Vagina (tissue), 2 donors: ENCODE measurements at regions not wholly inside any gene's neighbourhood (a gene's known extent, or its start where the extent isn't known, plus 50 kb on each side); places are given as distances from the start of the nearest gene placed in this dataset.

Experiments
- DNase-seq, 2 donors: peaks; one replicate each; pipeline ENCODE4 v3.0.0-alpha.2; 2017; ENCODE audit errors: extremely low spot score in 2 of 2
- H3K27ac ChIP-seq: fragments of 200-600 bp; sonication (generic); one replicate; pipeline ENCODE4 v1.5.1; 2019
- H3K27me3 ChIP-seq: fragments of 200-600 bp; sonication (generic); one replicate; pipeline ENCODE4 v1.5.1; 2019
- H3K36me3 ChIP-seq, 2 donors: fragments of 200-600 bp; sonication (generic); one replicate each; pipeline ENCODE4 v1.5.1; 2017 to 2019
- H3K4me1 ChIP-seq: fragments of 200-600 bp; sonication (generic); one replicate; pipeline ENCODE4 v1.5.1; 2019
- H3K4me3 ChIP-seq, 2 donors: fragments of 200-600 bp; sonication (generic); 1 replicate in 1 of 2; 2 replicates in 1 of 2; pipeline ENCODE4 v1.5.1; 2016 to 2019
- H3K9me3 ChIP-seq: fragments of 200-600 bp; sonication (generic); one replicate; pipeline ENCODE4 v1.5.1; 2019
- POLR2A ChIP-seq, 2 donors: fragments of 450-650 bp; IDR thresholded peaks; one replicate each; pipeline ENCODE4 v1.6.1; 2017; ENCODE audit warnings: antibody characterized with exemption in 2 of 2, mild to moderate bottlenecking in 2 of 2, moderate library complexity in 2 of 2
- POLR2AphosphoS5 ChIP-seq, 2 donors: sonication (generic); formaldehyde crosslinking; IDR thresholded peaks; one replicate each; pipeline ENCODE4 v1.9.0; 2017; ENCODE audit warnings: antibody characterized with exemption in 2 of 2, mild to moderate bottlenecking in 2 of 2, low read depth in 1 of 2; ENCODE audit not compliant: insufficient read depth in 1 of 2
- intact Hi-C: fragments of 100-400 bp; cut with DNase I; formaldehyde crosslinking; loops from one replicate; pipeline ENCODE4 v1.15.1; 2023
- TF ChIP-seq, protein P1 (sequence below), 3 experiments: fragments of 450-650 bp in 2 of 3; fragments of 200-600 bp in 1 of 3; sonication (generic) in 1 of 3; IDR thresholded peaks; one replicate each; pipeline ENCODE4 v1.5.1; 2017 to 2019; ENCODE audit warnings: antibody characterized with exemption in 3 of 3, mild to moderate bottlenecking in 2 of 3, moderate library complexity in 2 of 3

DNA sequence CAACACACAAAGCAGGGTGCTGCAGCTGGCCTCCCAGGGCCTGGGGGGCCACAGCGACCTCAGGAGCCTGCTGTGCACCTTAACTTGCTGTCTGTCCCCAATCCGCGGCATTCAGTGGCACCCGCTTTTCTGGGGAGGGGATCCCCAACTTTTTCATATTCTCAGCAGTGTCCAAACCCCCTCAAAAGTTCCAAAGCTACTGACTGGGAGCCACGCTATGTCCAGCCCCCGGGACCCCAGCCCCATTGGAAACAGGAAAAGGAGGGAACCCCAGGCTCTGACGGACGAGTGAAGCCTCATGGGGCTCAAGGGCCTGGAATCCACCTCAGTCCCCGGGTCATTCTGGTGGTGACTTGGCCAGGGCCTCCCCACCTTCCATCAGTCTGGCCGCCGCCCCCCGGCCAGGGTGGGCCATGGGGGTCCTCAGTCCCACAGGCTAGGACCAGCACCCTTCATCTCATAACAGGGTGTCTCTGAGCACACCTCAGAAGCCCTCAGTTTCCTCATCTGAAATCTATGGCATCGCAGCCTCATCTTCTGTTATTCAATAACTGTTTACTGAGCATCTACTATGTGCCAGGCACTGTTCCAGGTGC is 127.3 kb downstream of the NCOR2 start:
- H3K27ac ChIP-seq, result peak overlapping the region; percentile 36
- DNase-seq, result no peak
- intact Hi-C loops, result no loop called here
- H3K4me3 ChIP-seq, result no peak overlapping the region
- H3K27me3 ChIP-seq, result no peaks in the 10 kb centered on the region
- no peak for TF ChIP-seq POLR2AphosphoS5 (IDR thresholded peaks at IDR 0.05; ENCODE audit: insufficient read depth in 1 of 2, low read depth in 1 of 2)
- TF ChIP-seq, protein P1, sequence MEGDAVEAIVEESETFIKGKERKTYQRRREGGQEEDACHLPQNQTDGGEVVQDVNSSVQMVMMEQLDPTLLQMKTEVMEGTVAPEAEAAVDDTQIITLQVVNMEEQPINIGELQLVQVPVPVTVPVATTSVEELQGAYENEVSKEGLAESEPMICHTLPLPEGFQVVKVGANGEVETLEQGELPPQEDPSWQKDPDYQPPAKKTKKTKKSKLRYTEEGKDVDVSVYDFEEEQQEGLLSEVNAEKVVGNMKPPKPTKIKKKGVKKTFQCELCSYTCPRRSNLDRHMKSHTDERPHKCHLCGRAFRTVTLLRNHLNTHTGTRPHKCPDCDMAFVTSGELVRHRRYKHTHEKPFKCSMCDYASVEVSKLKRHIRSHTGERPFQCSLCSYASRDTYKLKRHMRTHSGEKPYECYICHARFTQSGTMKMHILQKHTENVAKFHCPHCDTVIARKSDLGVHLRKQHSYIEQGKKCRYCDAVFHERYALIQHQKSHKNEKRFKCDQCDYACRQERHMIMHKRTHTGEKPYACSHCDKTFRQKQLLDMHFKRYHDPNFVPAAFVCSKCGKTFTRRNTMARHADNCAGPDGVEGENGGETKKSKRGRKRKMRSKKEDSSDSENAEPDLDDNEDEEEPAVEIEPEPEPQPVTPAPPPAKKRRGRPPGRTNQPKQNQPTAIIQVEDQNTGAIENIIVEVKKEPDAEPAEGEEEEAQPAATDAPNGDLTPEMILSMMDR (IDR thresholded peaks at IDR 0.05), result no peak
- H3K36me3 ChIP-seq, result peaks cover 0 to 15% of the 10 kb centered on the region in 2 donors
- H3K4me1 ChIP-seq, result peaks cover 13% of the 10 kb centered on the region
- no peaks in the 10 kb centered on the region for H3K9me3 ChIP-seq

DNA sequence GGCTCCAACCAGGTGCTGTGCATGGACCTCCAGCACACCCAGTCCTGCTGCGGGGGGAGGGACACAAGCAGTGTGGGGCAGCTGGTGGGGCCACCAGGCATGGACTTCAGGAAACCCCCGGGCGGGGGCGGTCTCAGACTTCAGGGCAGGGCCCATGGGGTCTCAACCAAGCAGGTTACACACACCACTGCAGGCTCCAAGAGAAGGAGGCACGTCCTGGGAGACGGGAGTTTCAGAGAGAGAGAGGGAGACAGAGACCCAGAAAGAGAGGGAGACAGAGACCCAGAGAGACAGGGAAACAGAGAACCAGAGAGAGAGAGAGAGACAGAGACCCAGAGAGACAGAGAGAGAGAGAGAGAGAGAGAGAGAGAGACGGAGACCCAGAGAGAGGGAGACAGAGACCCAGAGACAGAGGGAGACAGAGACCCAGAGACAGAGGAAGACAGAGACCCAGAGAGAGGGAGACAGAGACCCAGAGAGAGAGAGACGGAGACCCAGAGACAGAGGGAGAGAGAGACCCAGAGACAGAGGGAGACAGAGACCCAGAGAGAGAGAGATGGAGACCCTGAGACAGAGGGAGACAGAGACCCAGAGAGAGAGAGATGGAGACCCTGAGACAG is 128.9 kb downstream of the NCOR2 start:
- Histone ChIP-seq H3K27me3 (no peaks in the 10 kb centered on the region), H3K27ac (peak overlapping the region; percentile 36), H3K4me1 (peaks cover 13% of the 10 kb centered on the region), H3K9me3 (no peaks in the 10 kb centered on the region), H3K36me3 (peaks cover 0 to 15% of the 10 kb centered on the region in 2 donors), H3K4me3 (no peak overlapping the region)
- intact Hi-C loops, result no loop called here
- DNase-seq, result no peak
- TF ChIP-seq POLR2A (IDR thresholded peaks at IDR 0.05) (no peak), POLR2AphosphoS5 (IDR thresholded peaks at IDR 0.05; ENCODE audit: insufficient read depth in 1 of 2, low read depth in 1 of 2) (no peak)
- TF ChIP-seq, protein P1 (IDR thresholded peaks at IDR 0.05), result no peak

DNA sequence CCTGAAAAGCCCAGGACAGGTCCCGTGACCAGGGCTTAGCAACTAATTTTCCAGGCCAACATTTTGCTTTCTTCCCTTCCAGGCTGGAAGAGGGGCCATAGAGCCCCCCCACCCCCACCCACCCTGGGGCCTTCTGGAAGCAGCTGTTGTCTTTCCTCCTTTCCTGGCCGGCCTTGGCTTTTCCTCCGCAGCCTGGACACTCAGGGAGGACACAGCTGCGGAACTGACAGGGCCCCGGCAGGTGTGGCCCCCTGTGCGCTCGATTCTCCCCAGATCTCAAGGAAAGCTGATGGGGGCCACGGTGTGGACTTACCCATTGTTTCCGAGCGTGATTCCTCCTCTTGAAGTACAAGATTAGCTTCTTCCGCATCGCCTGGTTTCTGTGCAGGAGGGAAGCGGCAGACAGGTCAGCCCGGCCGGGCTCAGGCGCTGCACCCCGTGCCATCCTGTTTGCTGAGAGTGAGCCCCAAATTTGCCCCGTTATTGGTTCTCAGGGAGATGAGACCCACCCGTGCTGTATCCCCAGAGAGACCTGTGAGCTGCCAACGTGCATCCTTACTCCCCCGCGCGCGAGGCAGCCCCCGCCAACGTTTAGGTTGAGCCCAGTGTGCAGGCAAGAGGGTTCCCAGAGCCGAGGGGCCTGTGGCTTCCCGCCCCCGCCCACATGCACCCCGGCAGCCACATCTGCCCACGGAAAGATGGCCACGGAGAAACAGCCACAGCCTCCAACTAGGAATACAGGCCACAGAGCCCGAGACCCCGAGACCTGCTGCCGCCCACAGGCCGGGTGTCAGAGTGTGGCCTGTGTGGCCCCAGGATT is 129.6 kb downstream of the NCOR2 start:
- no peak for TF ChIP-seq POLR2AphosphoS5 (IDR thresholded peaks at IDR 0.05; ENCODE audit: insufficient read depth in 1 of 2, low read depth in 1 of 2)
- TF ChIP-seq, protein P1 (IDR thresholded peaks at IDR 0.05), result no peak
- no peak for TF ChIP-seq POLR2A (IDR thresholded peaks at IDR 0.05)
- H3K27me3 ChIP-seq, result no peaks in the 10 kb centered on the region
- H3K27ac ChIP-seq, result peak overlapping the region; percentile 36
- peaks cover 0 to 13% of the 10 kb centered on the region in 2 donors for H3K36me3 ChIP-seq
- intact Hi-C loops, result no loop called here
- no peak for DNase-seq
- peaks cover 21% of the 10 kb centered on the region for H3K4me1 ChIP-seq
- no peaks in the 10 kb centered on the region for H3K9me3 ChIP-seq
- H3K4me3 ChIP-seq, result no peak overlapping the region

DNA sequence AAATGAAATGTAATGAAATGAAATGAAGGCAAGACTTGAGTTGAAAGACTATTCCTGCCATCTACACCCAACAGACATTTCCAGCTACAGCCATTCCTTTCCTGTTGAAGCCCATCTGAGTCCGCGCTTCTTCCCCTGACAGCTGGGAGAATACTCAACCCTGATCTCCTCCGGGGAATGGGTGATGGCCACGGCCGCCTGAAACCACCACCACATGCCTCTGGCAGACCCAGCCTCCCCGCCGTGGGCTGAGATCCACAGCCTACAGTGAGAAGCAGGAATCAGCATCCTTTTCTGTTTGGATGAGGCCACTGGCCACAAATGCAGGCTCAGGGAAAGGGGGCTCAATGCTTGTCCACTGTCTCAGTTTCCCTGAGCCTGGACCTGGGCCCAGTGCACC is 130.3 kb downstream of the NCOR2 start:
- Histone ChIP-seq H3K4me1 (peaks cover 24% of the 10 kb centered on the region), H3K9me3 (no peaks in the 10 kb centered on the region), H3K27ac (no peak overlapping the region), H3K27me3 (no peaks in the 10 kb centered on the region), H3K36me3 (peaks cover 0 to 9% of the 10 kb centered on the region in 2 donors), H3K4me3 (no peak overlapping the region)
- TF ChIP-seq POLR2AphosphoS5 (IDR thresholded peaks at IDR 0.05; ENCODE audit: insufficient read depth in 1 of 2, low read depth in 1 of 2) (no peak), POLR2A (IDR thresholded peaks at IDR 0.05) (no peak)
- TF ChIP-seq, protein P1 (IDR thresholded peaks at IDR 0.05), result no peak
- intact Hi-C loops, result no loop called here
- no peak for DNase-seq
